Endodermal cell (in vitro differentiated cells): ENCODE measurements at regions not wholly inside any gene's neighbourhood (a gene's known extent, or its start where the extent isn't known, plus 50 kb on each side); places are given as distances from the start of the nearest gene placed in this dataset.

Source experiments
- DNase-seq: peaks from one replicate; pipeline ENCODE4 v3.0.0-alpha.2; 2017
- H3K27ac ChIP-seq: 2 replicates; pipeline ENCODE4 v1.5.1; 2013; ENCODE audit warnings: mild to moderate bottlenecking, low read depth, low read length, moderate library complexity
- H3K27me3 ChIP-seq: 2 replicates; pipeline ENCODE4 v1.6.1; 2013; ENCODE audit warnings: mild to moderate bottlenecking, low read length, moderate library complexity; ENCODE audit not compliant: insufficient read depth, control insufficient read depth, poor library complexity, severe bottlenecking
- H3K36me3 ChIP-seq: 2 replicates; pipeline ENCODE4 v1.7.0; 2013; ENCODE audit warnings: mild to moderate bottlenecking, low read length, moderate library complexity; ENCODE audit not compliant: control insufficient read depth, insufficient read depth
- H3K4me1 ChIP-seq: one replicate; pipeline ENCODE4 v1.7.0; 2013; ENCODE audit warnings: low read length; ENCODE audit not compliant: control insufficient read depth, insufficient read depth
- H3K4me3 ChIP-seq: 2 replicates; pipeline ENCODE4 v1.5.1; 2013; ENCODE audit warnings: mild to moderate bottlenecking, low read length, moderate library complexity
- H3K9ac ChIP-seq: 2 replicates; pipeline ENCODE4 v1.6.1; 2013; ENCODE audit warnings: mild to moderate bottlenecking, low read length, moderate library complexity; ENCODE audit not compliant: poor library complexity, severe bottlenecking; ENCODE audit errors: extremely low read depth
- H3K9me3 ChIP-seq: 2 replicates; pipeline ENCODE4 v1.6.1; 2013; ENCODE audit warnings: mild to moderate bottlenecking, low read length, moderate library complexity; ENCODE audit not compliant: control insufficient read depth
- H3K27ac Mint-ChIP-seq: 2 replicates; pipeline ENCODE4 v1.8.0; 2020; ENCODE audit warnings: mixed read lengths
- H3K27me3 Mint-ChIP-seq: 2 replicates; pipeline ENCODE4 v1.8.0; 2021; ENCODE audit warnings: mild to moderate bottlenecking, mixed read lengths; ENCODE audit not compliant: insufficient read depth
- H3K36me3 Mint-ChIP-seq: 2 replicates; pipeline ENCODE4 v1.8.0; 2020; ENCODE audit warnings: low read depth, mixed read lengths
- H3K4me1 Mint-ChIP-seq: 2 replicates; pipeline ENCODE4 v1.8.0; 2020; ENCODE audit warnings: mixed read lengths
- H3K4me3 Mint-ChIP-seq: 2 replicates; pipeline ENCODE4 v1.8.0; 2020; ENCODE audit warnings: mild to moderate bottlenecking, moderate library complexity, mixed read lengths
- H3K9me3 Mint-ChIP-seq: 2 replicates; pipeline ENCODE4 v1.8.0; 2020; ENCODE audit warnings: mild to moderate bottlenecking, mixed read lengths
- CTCF ChIP-seq: fragments of 200-600 bp; sonication (generic); conservative IDR thresholded peaks from 2 replicates; pipeline ENCODE4 v1.5.0; 2021; ENCODE audit warnings: antibody characterized with exemption, mild to moderate bottlenecking
- WGBS, 2 experiments: methylation state at CpG; one replicate each; pipeline versions ENCODE4 v1.1.5 to v1.1.7; 2013; ENCODE audit warnings: missing lambda C conversion rate in 2 of 2, mixed read lengths in 1 of 2; ENCODE audit not compliant: insufficient coverage in 1 of 2, insufficient read length in 1 of 2; 5-methylcytosine and 5-hydroxymethylcytosine counted together

GRCh38 chr14:101355284-101355683 lies 206.0 kb upstream of the DIO3 start:
- TF ChIP-seq CTCF, result no peak
- Mint-ChIP-seq H3K36me3 (peaks cover 4% of the 10 kb centered on the region), H3K27ac (no peak overlapping the region), H3K4me1 (peaks cover 9% of the 10 kb centered on the region), H3K27me3 (peaks cover 15% of the 10 kb centered on the region), H3K9me3 (peaks cover 28% of the 10 kb centered on the region), H3K4me3 (no peak overlapping the region)
- Histone ChIP-seq H3K9ac (no peak overlapping the region), H3K9me3 (peaks cover 20% of the 10 kb centered on the region), H3K4me1 (peaks cover 4% of the 10 kb centered on the region), H3K27ac (no peak overlapping the region), H3K4me3 (no peak overlapping the region), H3K27me3 (no peaks in the 10 kb centered on the region), H3K36me3 (no peaks in the 10 kb centered on the region)
- 89 to 93% methylated on average over 5 of the region's 5 CpGs for WGBS, 2 experiments
- peak; percentile 6 for DNase-seq

- peaks cover 7% of the 10 kb centered on the region for H3K27me3 ChIP-seq
- Mint-ChIP-seq H3K27me3 (peaks cover 25% of the 10 kb centered on the region), H3K4me1 (peaks cover 16% of the 10 kb centered on the region), H3K4me3 (no peak overlapping the region), H3K36me3 (peaks cover 4% of the 10 kb centered on the region), H3K9me3 (peaks cover 28% of the 10 kb centered on the region), H3K27ac (no peak overlapping the region)
- H3K27ac ChIP-seq, result no peak overlapping the region
- H3K36me3 ChIP-seq, result no peaks in the 10 kb centered on the region
- H3K9ac ChIP-seq, result no peak overlapping the region
- TF ChIP-seq CTCF, result no peak
- H3K4me1 ChIP-seq, result peaks cover 4% of the 10 kb centered on the region
- no peak for DNase-seq
- peaks cover 20% of the 10 kb centered on the region for H3K9me3 ChIP-seq
- no peak overlapping the region for H3K4me3 ChIP-seq
- WGBS, 2 experiments, result 90 to 92% methylated on average over 8 to 12 of the region's 12 CpGs
Measured at GRCh38 chr14:101357038-101357437, 204.3 kb upstream of the DIO3 start.

GRCh38 chr14:101357559-101358319 lies 203.6 kb upstream of the DIO3 start:
- peaks cover 14% of the 10 kb centered on the region for H3K27me3 ChIP-seq
- peak; percentile 30 for TF ChIP-seq CTCF
- H3K27ac Mint-ChIP-seq, result no peak overlapping the region
- no peak overlapping the region for H3K27ac ChIP-seq
- H3K9ac ChIP-seq, result no peak overlapping the region
- H3K4me1 ChIP-seq, result peaks cover 4% of the 10 kb centered on the region
- H3K36me3 ChIP-seq, result no peaks in the 10 kb centered on the region
- H3K4me3 Mint-ChIP-seq, result no peak overlapping the region
- no peak for DNase-seq
- H3K9me3 ChIP-seq, result peaks cover 20% of the 10 kb centered on the region
- peaks cover 4% of the 10 kb centered on the region for H3K36me3 Mint-ChIP-seq
- H3K4me1 Mint-ChIP-seq, result peaks cover 16% of the 10 kb centered on the region
- H3K9me3 Mint-ChIP-seq, result peaks cover 26% of the 10 kb centered on the region
- no peak overlapping the region for H3K4me3 ChIP-seq
- H3K27me3 Mint-ChIP-seq, result peaks cover 32% of the 10 kb centered on the region
- WGBS, 2 experiments, result 88 to 92% methylated on average over 7 to 10 of the region's 10 CpGs
